GM21526 (cell line): ENCODE measurements at regions not wholly inside any gene's neighbourhood (a gene's known extent, or its start where the extent isn't known, plus 50 kb on each side); places are given as distances from the start of the nearest gene placed in this dataset.

Experiments used
- ATAC-seq: cut with Tn5 transposase; IDR thresholded peaks from one replicate; pipeline ENCODE4 v1.9.1; 2021; ENCODE audit warnings: moderate library complexity; ENCODE audit not compliant: unreplicated experiment, low FRiP score

DNA sequence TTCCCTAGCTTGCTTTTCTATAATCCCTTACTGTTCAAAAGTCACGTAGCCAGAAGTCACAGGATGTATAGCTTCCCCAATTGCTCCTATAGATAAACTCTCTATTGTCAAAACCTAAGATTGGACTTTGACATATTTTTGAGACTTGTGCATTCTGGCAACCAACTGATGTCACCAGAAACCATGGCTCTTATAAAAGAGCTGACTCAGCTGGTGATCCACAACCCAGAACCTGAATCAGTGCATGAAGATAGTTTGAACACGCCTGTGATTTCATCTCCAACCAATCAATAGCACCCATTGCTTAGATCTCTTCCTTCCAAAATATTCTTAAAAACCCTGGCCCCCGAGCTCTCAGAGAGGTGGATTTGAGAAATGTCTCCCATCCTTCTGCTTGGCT is 639.9 kb upstream of the PIK3C3 start:
- no peak for ATAC-seq

DNA sequence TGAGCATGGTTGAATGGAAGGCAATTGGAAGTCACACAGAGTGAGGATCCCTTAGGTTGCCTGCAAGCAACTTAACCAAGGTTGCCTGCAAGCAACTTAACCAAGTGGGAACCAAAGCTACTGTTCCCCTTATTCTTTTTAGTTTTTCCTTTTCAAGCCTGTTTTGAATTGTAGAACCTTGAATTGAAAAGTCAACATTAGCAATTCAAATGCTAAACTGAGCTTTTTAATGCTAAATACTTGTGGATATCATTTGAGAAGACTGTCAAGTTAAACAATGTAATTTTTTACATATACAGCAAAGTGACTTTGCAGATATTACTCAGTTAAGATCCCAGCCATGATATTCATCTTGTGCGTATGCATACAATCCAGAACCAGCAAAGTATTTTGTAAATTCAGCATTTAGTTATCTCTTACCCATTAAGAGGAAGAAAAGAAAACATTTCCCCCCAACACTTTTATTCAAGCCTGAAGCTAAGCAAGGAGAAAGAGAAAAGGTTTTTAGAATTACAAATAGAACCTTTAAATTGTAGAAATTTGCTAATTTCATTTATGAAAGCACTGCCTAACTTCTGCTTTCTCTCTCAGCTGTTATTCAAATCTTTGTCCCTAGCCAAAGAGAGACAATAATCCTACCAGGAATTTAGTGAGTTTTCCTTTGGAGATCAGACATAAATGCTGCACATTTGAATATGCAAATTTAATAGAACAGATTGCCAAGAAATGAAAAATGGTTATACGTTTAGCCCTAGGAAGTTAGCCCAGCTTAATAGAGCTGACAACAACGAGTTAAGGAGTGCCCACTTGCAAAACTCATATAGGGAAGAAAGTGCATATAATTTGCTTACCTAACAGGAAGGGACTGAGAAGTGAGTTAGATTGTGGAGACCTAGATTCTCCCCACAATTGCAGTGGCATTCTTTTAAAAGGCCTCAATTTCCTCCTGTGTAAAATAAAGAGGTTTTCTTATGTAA is 643.2 kb upstream of the PIK3C3 start:
- ATAC-seq, result no peak

DNA sequence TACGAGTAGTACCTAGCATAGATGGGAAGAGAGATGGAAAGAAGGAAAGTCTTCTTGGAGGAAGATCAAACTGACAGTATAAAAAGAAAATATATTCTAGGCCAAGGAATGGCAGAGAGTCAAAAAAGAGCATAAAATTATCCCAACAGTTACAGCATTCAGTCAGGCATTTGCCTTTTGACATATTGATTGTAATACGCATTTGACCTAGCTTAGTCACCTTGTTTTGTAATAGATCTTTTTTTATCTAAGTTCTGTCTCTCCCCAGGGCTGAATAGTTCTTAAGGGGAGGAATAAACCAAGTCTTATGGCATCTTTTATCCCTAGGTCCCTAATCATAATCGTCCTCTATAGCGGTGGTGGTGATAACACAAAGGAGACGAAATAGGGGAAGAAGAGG is 657.3 kb upstream of the PIK3C3 start:
- ATAC-seq, result no peak

DNA sequence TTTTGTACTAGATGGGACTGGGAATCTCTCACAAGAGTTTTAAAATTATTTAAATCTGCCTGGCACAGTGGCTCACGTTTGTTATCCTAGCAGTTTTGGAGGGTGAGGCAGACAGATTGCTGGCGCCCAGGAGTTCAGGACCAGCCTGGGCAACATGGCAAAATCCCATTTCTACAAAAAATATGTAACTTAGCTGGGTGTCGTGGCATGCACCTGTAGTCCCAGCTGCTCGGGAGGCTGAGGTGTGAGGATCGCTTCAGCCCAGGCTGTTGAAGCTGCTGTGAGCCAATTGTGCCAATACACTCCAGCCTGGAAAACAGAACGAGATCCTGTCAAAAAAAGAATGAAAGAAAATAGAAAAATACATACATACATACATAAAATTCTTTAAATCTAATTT is 685.7 kb upstream of the PIK3C3 start:
- ATAC-seq, result no peak

DNA sequence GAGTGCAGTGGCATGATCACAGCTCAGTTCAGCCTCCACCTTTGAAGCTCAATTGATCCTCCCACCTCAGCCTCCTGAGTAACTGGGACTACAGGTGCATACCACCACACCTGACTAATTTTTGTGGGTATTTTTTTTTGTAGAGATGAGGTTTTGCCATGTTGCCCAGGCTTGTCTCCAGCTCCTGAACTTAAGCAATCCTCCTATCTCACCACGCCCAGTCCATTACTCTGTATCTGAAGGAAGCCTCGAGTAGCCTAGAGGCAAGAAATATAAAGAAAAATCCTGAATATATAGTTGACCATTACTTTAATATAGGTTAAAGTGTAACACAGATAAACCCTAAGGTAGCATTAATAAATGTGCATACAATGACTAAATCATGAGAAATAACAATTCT is 686.8 kb upstream of the PIK3C3 start:
- no peak for ATAC-seq

DNA sequence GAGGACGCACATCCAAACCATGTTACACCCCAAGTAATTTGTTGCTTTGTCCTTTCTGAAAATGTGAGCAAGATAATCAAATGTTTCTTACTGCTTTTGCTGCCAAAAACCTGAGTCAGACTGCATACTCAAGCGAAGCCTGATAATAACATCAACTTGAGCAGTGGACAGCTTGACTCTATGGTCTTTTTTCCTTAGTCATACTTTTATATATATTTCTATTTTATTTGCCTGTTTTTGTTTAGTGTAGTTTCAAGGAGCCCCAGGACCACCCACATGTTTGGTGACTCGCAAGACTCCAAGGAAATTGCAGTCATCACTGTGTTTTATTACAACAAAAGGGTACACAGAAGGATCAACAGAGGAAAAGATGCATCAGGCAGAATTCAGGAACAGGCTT is 688.4 kb upstream of the PIK3C3 start:
- no peak for ATAC-seq

DNA sequence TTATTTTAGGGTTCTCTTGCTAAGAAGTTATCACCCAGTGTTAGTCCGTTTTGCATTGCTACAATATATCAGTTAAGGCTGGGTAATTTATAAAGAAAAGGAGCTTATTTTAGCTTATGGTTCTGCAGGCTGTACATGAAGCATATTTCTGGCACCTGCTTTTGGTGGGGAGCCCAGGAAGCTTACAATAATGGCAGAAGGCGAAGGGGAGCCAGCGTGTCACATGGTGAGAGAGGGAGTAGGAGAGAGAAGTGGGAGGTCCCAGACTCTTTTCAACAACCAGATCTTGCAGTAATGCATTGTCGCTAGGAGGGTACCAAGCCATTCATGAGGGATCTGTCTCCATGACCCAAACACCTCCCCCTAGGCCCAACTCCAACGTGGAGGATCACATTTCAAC is 688.8 kb upstream of the PIK3C3 start:
- ATAC-seq, result no peak

DNA sequence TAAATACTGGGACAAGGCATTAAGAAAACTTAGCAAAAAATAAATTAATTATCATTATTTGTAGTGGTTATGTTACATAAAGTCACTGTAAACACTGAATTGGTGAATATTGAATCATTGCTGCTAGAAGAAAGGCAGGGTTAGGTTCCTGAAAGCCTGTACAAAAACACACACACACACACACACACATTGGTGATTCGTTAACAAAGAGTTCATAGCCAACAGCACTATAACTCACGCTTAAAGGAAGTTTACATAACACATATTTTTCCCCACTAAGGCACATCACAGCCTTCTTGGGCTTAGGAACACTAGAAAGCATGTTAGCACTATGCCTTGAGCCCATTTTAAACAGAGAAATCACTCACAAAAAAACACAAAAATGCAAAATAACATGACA is 690.0 kb upstream of the PIK3C3 start:
- no peak for ATAC-seq

DNA sequence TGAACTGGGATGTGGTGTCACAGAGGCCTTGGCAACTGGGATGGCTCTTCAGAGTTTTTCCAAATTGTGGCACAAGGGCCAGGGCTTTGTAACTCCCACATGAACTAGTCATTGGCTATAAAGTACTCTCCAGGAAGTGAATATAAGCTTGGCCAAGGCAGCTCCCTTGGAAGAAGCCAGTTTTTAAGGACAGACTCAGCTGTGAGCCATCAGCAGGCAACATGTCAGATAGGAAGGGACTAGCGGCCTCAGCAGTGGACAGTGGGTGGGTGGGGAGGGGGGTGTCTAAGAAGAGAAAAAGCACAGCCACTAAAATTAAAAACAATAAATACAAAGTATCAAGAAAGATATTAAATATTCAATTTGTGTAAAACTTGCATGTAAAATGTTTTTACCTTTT is 691.1 kb upstream of the PIK3C3 start:
- no peak for ATAC-seq

DNA sequence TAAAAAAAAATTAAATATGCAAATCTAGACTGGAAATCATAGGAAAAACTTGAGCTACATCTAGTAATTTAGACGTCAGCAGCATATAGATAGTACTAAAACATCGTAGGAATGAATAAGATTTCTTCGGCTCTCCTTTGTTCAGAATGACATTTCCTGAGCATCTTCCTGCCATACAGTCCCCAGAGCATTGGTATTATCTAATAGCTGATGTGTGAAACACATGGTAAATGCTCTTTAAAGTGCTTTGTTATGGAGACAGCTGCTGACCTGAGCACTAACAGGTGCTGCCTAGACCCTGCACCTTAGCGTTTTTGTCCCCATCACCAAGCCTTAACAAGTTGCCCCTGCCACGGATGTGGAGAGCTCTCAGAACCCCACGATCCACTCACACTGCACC is 692.3 kb upstream of the PIK3C3 start:
- ATAC-seq, result no peak

DNA sequence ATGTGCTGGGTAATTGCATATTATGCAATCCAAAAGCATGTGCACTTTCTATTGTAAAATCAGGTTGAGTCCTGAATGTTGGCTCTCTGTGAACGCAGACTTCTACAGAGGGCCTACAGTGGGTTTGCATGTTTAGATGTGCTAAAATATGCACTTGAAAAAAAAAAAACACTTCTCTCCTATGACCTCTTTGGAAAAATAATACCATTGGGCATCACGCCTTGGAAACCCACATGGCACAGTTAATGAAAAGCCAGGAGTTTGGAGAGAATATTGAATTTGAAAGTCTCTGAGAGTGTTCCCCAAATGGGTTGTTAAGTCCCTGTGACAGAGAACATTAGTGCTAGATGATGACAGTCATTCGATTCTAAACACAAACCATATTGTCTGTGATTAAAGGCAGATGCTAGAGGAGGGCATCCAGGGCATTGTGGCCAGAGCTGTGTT is 710.4 kb upstream of the PIK3C3 start:
- ATAC-seq, result no peak

DNA sequence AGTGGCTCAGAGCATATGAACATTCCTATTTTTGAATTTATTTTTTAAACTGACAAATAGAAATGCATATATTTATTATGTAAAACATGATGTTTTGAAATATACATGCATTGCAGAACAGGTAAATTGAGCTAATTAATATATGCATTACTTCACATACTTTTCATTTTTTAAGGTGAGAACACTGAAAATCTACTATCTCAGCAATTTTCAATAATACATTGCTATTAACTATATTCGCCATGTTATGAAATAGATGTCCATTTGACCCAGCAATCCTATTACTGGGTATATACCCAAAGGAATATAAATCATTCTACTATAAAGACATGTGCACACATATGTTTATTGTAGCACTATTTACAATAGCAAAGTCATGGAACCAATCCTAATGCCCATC is 717.7 kb upstream of the PIK3C3 start:
- no peak for ATAC-seq

DNA sequence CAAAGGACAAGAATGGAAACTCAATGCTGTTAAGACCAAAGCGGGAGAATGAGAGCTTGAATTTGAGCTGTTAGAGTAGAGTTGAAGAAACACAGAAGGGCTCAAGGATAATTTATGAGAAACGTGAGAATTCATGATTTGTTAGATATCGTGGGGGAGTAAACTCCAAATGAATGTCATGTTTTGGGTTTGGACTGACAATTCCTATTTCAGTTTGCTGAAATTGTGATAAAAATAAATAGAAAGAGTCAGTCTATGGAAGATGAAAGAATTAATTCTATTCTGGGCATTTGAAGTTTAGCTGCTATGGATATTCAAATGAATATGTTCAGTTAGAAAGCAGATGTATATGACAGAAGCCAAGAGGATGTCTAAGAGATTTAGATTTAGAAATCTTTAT is 723.4 kb upstream of the PIK3C3 start:
- no peak for ATAC-seq

DNA sequence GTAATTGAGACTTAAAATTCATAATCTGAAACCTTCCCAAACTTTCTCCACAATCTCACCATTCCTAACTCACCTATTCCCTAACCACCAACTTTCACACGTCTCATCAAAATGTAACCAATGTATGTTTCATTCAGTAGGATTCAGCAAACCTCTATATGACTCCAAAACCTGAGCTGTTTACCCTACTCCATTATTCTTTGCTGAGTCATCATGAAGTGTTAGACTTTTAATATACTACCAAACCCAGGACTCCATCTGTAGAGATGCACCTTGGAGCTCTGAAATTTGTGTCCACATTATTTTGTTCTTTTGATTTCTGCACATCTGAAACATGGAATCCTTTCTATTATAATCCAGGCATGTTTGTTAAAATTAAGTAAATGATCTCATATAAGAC is 727.0 kb upstream of the PIK3C3 start:
- no peak for ATAC-seq

DNA sequence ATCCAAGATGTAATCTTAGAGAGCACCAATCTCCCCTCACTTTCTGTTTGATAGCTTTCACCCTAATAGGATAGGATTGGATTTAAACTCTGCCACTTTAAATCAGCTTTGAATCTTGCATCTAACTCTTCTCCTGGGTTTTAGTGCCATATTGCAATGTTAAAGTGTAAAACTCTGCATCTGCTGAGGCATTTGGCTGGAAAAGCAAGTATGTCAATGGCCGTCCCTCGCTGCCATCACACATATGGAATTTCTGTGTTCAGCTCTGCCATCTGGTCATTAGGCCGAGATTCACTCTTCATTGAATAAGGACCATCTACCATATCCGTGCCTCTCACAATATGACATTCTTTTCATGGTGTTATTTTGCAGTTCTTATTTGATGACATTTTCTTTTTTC is 728.1 kb upstream of the PIK3C3 start:
- ATAC-seq, result no peak

DNA sequence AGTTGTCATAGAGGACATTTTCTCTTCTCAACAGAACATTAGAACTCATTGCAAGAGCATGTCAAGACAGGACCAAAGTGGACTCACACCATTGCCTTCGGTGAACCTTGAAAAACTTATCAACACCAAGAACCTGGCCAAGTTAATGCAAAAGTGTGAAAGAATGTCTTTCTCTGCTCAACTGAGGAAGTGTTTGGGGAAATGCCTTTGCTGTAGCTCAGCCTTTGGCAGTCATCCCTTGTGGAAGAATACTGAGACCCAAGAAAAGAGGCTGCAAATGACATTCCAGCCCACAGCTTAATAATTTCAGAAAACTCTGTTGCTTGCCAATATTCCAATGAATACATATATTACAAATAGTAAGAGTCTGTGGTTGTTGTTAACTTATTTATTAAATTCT is 728.8 kb upstream of the PIK3C3 start:
- no peak for ATAC-seq

DNA sequence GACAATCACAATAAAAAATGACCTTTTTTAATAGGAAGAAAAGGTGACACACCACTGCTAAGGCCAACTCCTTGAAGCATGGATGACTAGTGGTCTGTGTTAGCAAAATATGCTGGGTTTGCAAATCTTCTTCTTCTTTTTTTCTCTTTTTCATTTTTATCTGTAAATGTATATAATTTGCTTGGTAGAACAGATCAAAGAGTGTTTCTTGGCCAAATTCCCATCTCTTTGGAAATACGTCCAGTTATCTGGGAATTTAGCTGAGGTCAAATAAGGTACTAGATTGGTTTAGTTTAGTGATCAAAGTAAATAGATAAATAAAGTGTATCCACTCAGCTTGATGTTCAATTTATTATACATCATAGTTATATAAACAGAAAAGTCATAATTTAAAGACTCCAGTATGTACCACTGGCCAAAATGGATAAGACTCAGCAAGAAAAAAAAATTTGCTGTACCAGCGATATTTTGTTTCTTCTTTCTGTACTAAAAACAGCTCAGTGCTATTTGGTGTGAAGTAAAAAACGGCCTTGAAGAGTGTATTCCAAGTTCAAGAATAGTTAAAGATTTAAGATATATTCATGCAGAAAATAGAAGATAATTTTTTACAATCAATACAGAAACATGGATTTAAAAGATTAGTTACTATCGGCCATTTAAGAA is 738.6 kb upstream of the PIK3C3 start:
- no peak for ATAC-seq

DNA sequence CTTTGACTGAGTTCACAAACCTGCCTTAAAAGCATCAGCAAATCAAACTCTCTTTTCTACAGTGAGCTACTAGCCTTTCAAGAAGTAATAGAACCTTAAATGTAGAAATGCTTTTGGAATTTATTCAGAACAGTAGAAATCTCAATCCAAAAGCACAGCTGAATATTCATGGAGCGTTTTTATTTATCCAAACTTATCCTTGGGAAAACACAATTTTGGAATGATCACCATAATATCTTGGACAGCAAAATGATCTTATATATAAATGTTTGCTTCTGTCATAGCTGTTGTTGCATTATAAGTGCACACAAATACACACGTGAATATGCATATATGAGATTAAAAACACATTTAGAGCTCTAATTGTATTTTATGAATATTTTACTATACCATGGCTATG is 747.3 kb upstream of the PIK3C3 start:
- no peak for ATAC-seq

DNA sequence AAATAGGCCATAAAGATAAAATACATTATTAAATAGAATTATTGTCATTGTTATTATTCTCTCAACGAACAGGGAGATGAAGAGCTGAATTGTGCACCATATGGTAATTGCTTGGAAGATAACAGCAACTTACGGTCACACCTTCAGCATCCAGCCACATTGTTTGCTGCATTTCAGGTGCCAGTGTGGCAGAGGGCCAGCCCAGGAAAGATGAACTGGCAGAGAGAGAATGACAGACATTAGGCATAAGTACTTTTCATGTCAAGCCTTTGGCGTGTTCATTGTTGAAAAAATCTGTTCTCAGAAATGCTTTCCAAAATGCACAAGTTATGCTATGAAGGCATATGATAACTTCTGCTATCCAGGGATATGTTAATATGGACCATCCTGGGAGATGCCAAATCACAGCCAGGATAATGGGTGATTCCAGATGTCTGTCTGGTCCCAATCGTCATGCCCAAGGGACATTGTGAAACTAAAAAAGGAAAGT is 748.6 kb upstream of the PIK3C3 start:
- ATAC-seq, result no peak

DNA sequence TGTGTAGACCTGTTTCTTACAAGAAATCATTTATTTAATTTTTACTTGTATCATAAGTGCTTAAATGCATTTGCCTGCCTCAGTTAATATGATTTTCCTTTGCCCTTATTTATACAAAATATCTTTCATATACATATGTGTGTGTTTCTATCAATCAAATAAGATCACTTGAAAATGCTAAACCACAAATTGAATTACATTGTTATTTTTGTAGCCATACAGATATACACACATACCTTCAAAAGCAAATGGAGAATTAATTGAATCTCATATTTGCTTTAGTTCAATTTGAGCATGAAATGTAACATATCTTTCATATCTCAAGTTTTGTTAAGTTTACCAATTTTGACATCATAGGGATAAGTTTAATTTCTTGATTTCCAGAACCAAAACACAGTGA is 755.8 kb upstream of the PIK3C3 start:
- ATAC-seq, result no peak

DNA sequence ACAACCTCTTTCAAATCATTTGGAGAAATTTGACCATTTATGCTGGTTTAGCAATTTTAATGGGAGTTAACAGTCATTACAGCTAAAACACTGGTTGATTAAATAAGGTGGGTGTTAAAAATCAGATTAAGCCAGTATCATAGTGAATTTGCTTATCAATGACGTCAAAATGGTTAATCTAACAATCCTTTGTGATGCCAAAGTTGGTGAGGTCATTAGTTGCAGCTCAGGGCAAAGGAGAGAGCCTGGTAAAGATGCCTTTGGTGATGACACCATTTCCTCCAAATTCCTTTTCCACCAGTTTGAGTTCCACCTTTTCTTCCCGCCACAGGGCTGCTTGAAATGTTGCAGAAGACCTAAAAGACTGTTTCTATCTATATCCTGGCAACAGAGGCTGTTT is 757.1 kb upstream of the PIK3C3 start:
- ATAC-seq, result no peak

DNA sequence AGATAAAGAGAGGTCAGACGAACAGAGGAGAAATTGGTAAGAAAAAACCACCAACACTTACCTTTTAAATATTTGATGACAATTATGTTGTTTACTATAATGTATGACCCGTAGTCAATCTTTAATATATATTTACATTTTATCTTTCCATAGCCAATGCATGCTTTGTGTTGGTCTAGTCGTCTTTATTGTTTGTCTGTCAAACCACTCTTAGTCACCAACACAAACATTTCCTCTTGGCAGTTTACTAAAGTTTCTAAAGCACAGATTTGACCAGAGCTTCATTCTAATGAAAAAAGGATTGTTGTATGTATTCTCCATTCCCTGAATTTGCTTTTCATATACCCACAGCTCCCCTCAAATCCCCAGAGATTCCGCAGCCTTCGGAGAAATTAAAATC is 784.7 kb upstream of the PIK3C3 start:
- no peak for ATAC-seq
